ENCODE measurements at regions not wholly inside any gene's neighbourhood (a gene's known extent, or its start where the extent isn't known, plus 50 kb on each side); places are given as distances from the start of the nearest gene placed in this dataset.

DNA sequence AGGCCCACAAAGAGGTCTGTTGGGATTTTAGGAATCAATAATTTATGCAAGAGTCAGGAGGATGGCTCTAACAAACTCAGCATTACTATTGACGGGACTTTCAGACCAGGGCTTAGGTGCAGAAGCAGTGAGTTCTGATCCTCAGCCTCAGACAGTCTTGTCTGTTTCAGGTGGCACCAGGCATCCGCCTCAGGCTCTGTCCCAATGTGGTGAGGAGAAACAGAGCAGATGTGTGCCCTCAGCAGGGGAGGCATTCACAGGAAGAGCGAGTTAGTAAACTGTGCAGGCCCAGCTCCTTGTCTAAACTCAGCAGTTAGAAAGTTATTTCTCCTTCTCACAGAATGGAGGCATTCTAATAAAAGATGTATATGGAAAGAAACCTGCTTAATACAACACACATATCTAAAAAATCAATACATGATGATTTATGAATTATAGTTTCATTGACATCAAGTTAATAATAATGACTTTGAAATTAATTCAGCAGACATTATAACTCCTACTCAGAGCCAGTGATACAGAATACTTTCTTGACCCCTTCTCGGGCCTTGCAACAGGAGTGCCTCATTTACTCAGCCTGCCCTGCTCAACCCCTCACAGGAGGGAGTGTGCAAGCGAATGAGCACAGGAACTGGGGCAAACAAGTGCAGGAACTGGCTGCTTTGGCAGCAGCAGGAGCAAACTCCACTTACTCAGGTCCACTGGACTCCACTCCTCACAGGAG is 202.8 kb upstream of the SMIM31 start:
- no peak overlapping the region for H3K4me2 ChIP-seq (ENCODE audit: unreplicated experiment)
- H3K36me3 ChIP-seq (ENCODE audit: low read depth): no peaks in the 10 kb centered on the region
- no peaks in the 10 kb centered on the region for H3K9me3 ChIP-seq (ENCODE audit: low read depth)
- H3K4me3 ChIP-seq: no peak overlapping the region
- H3K9me2 ChIP-seq (ENCODE audit: insufficient read depth): no peaks in the 10 kb centered on the region
- no peak overlapping the region for H3K9ac ChIP-seq
- in situ Hi-C loops (cut with MboI): no loop called here
- no peaks in the 10 kb centered on the region for H4K20me1 ChIP-seq (ENCODE audit: insufficient read depth)
- no peaks in the 10 kb centered on the region for H3F3A ChIP-seq (ENCODE audit: insufficient read depth)
- no peaks in the 10 kb centered on the region for H3K79me2 ChIP-seq (ENCODE audit: insufficient read depth)
- no peaks in the 10 kb centered on the region for H3K27me3 ChIP-seq (replicated peaks; ENCODE audit: insufficient read depth)
- no peaks in the 10 kb centered on the region for H3K4me1 ChIP-seq (ENCODE audit: insufficient read depth)
- no peak overlapping the region for H3K27ac ChIP-seq
- no peak overlapping the region for H2AFZ ChIP-seq
- no peak for DNase-seq
- WGBS, 2 experiments (ENCODE audit: low coverage in 1 of 2, low lambda C conversion rate in 2 of 2, missing lambda C conversion rate in 2 of 2): 8 to 12% methylated on average over 5 of the region's 5 CpGs
- no peak for TF ChIP-seq EZH2phosphoT487 (IDR thresholded peaks at IDR 0.05; ENCODE audit: insufficient read depth, low read depth)
- TF ChIP-seq EZH2 (IDR thresholded peaks at IDR 0.05; ENCODE audit: insufficient read depth, poor library complexity, severe bottlenecking): no peak

DNA sequence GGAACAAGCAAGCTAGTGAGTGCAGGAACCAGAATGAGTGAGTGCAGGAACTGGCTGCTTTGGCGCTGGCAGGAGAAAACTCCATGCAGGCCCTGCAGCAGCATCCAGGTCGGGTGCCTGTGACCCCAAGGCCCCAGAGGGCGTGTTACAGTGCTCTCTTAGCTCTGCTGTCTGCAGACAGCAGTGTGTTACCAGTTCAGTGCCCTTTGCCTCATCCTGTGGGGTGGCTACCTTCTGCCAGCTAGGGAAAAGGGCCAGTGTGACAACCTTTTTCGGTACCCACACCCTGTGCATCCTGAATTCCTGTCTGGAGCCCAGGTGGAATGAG is 202.3 kb upstream of the SMIM31 start:
- Histone ChIP-seq H3K4me2 (ENCODE audit: unreplicated experiment) (no peak overlapping the region), H3K36me3 (ENCODE audit: low read depth) (no peaks in the 10 kb centered on the region), H3F3A (ENCODE audit: insufficient read depth) (no peaks in the 10 kb centered on the region), H3K79me2 (ENCODE audit: insufficient read depth) (no peaks in the 10 kb centered on the region), H2AFZ (no peak overlapping the region), H3K27me3 (replicated peaks; ENCODE audit: insufficient read depth) (no peaks in the 10 kb centered on the region), H3K4me3 (no peak overlapping the region), H3K9me3 (ENCODE audit: low read depth) (no peaks in the 10 kb centered on the region), H3K9me2 (ENCODE audit: insufficient read depth) (no peaks in the 10 kb centered on the region), H3K27ac (no peak overlapping the region), H3K9ac (no peak overlapping the region), H3K4me1 (ENCODE audit: insufficient read depth) (no peaks in the 10 kb centered on the region), H4K20me1 (ENCODE audit: insufficient read depth) (no peaks in the 10 kb centered on the region)
- in situ Hi-C loops (cut with MboI): no loop called here
- no peak for DNase-seq
- TF ChIP-seq EZH2 (IDR thresholded peaks at IDR 0.05; ENCODE audit: insufficient read depth, poor library complexity, severe bottlenecking): no peak
- 17 to 19% methylated on average over 4 of the region's 4 CpGs for WGBS, 2 experiments (ENCODE audit: low coverage in 1 of 2, low lambda C conversion rate in 2 of 2, missing lambda C conversion rate in 2 of 2)

DNA sequence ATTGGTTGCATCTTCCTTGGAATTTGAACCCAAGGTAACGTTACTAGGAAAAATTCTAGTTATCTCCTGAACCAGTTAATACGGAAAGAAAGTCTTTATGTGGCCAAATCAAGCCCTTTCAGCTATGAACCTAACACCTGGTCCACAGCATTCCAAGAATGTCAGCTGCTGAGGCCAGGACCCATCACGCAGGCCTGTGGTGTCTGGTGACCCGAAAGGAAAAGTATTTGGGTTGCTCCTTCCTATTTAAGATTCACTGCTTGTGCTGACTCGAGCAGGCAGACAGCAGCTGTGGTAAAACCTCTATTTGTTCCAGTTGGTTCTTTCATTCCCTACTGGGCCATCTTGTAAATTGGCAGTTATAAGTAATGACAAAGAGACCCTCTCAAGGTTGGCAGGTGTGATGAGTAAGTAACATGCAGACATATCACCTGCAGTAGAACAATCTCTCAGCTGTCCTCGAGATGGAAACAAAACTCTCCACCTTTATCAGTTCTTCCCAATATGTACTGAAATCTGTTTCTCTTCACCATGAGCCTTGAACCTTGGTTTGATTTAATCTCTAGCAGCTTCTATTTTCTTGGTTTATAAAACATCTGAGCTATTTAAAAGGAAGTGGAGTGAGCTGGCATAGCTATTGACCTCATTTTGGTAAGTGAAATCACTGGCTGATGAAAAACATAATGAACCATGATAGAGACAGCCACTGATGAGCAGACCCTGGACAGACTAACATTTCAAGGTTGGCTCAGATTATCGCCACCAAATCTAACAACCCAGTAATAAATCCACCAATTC is 182.1 kb upstream of the SMIM31 start:
- no peak overlapping the region for H3K9ac ChIP-seq
- H3F3A ChIP-seq (ENCODE audit: insufficient read depth): no peaks in the 10 kb centered on the region
- WGBS, 2 experiments (ENCODE audit: low coverage in 1 of 2, low lambda C conversion rate in 2 of 2, missing lambda C conversion rate in 2 of 2): 20 to 23% methylated on average over 7 of the region's 7 CpGs
- H3K4me2 ChIP-seq (ENCODE audit: unreplicated experiment): no peak overlapping the region
- no peaks in the 10 kb centered on the region for H3K27me3 ChIP-seq (replicated peaks; ENCODE audit: insufficient read depth)
- H3K9me2 ChIP-seq (ENCODE audit: insufficient read depth): no peaks in the 10 kb centered on the region
- in situ Hi-C loops (cut with MboI): no loop called here
- no peaks in the 10 kb centered on the region for H3K36me3 ChIP-seq (ENCODE audit: low read depth)
- no peaks in the 10 kb centered on the region for H4K20me1 ChIP-seq (ENCODE audit: insufficient read depth)
- H2AFZ ChIP-seq: no peak overlapping the region
- H3K27ac ChIP-seq: no peak overlapping the region
- no peaks in the 10 kb centered on the region for H3K9me3 ChIP-seq (ENCODE audit: low read depth)
- no peak overlapping the region for H3K4me3 ChIP-seq
- peak; percentile 2 for DNase-seq
- no peaks in the 10 kb centered on the region for H3K4me1 ChIP-seq (ENCODE audit: insufficient read depth)
- TF ChIP-seq EZH2 (IDR thresholded peaks at IDR 0.05; ENCODE audit: insufficient read depth, poor library complexity, severe bottlenecking) (no peak), EZH2phosphoT487 (IDR thresholded peaks at IDR 0.05; ENCODE audit: insufficient read depth, low read depth) (no peak)
- no peaks in the 10 kb centered on the region for H3K79me2 ChIP-seq (ENCODE audit: insufficient read depth)

GRCh38 chr4:164572877-164573279 is 181.1 kb upstream of the SMIM31 start:
- in situ Hi-C loops (cut with MboI): no loop called here
- no peaks in the 10 kb centered on the region for H3K9me2 ChIP-seq (ENCODE audit: insufficient read depth)
- H3K9ac ChIP-seq: no peak overlapping the region
- H3K4me2 ChIP-seq (ENCODE audit: unreplicated experiment): no peak overlapping the region
- H3F3A ChIP-seq (ENCODE audit: insufficient read depth): no peaks in the 10 kb centered on the region
- H2AFZ ChIP-seq: no peak overlapping the region
- TF ChIP-seq EZH2 (IDR thresholded peaks at IDR 0.05; ENCODE audit: insufficient read depth, poor library complexity, severe bottlenecking) (no peak), EZH2phosphoT487 (IDR thresholded peaks at IDR 0.05; ENCODE audit: insufficient read depth, low read depth) (no peak)
- DNase-seq: peak; percentile 25
- no peak overlapping the region for H3K4me3 ChIP-seq
- no peak overlapping the region for H3K27ac ChIP-seq
- H4K20me1 ChIP-seq (ENCODE audit: insufficient read depth): no peaks in the 10 kb centered on the region
- no peaks in the 10 kb centered on the region for H3K4me1 ChIP-seq (ENCODE audit: insufficient read depth)
- H3K9me3 ChIP-seq (ENCODE audit: low read depth): no peaks in the 10 kb centered on the region
- no peaks in the 10 kb centered on the region for H3K27me3 ChIP-seq (replicated peaks; ENCODE audit: insufficient read depth)
- no peaks in the 10 kb centered on the region for H3K36me3 ChIP-seq (ENCODE audit: low read depth)
- H3K79me2 ChIP-seq (ENCODE audit: insufficient read depth): no peaks in the 10 kb centered on the region

Data from GM23248 (cell line).